ENCODE measurements at regions not wholly inside any gene's neighbourhood (a gene's known extent, or its start where the extent isn't known, plus 50 kb on each side); places are given as distances from the start of the nearest gene placed in this dataset.

DNA sequence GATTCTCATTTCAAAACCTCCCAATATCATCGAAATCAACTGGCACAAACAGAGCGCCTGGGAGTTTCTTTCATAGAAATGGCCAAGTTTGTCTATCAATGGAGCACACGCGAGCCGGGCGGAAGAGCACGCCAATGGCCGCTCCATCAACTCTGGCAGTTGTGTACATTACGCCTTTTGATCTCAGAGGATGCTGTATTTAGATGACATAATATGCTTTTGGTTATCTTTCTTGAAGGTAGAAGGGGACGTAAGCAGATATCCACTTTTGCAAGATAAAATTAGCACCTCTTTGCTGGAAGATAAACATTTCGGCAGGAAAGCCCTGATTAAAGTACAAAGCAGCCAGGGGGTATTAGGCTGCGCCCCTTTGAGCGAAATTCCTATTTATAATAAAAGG is 287.4 kb downstream of the IRF8 start:
- H3K27me3 Mint-ChIP-seq (ENCODE audit: insufficient read depth, low read depth): peaks cover 12% of the 10 kb centered on the region
- Histone ChIP-seq H3F3A (ENCODE audit: low read depth) (no peaks in the 10 kb centered on the region), H3K9ac (no peak overlapping the region), H3K27me3 (no peaks in the 10 kb centered on the region), H3K36me3 (no peaks in the 10 kb centered on the region), H3K79me2 (ENCODE audit: low read depth) (no peaks in the 10 kb centered on the region), H2AFZ (replicated peaks) (no peak overlapping the region), H3K4me3 (no peak overlapping the region), H3K9me3 (ENCODE audit: low read depth) (no peaks in the 10 kb centered on the region), H3K4me1 (no peaks in the 10 kb centered on the region), H3K27ac (no peak overlapping the region), H3K4me2 (no peak overlapping the region), H4K20me1 (ENCODE audit: low read depth) (no peaks in the 10 kb centered on the region)
- no peaks in the 10 kb centered on the region for H3K4me1 Mint-ChIP-seq
- no peaks in the 10 kb centered on the region for H3K9me3 Mint-ChIP-seq
- H3K36me3 Mint-ChIP-seq: no peaks in the 10 kb centered on the region
- TF ChIP-seq EZH2 (IDR thresholded peaks at IDR 0.05) (no peak), EZH2phosphoT487 (IDR thresholded peaks at IDR 0.05) (no peak)
- TF ChIP-seq, protein P1, sequence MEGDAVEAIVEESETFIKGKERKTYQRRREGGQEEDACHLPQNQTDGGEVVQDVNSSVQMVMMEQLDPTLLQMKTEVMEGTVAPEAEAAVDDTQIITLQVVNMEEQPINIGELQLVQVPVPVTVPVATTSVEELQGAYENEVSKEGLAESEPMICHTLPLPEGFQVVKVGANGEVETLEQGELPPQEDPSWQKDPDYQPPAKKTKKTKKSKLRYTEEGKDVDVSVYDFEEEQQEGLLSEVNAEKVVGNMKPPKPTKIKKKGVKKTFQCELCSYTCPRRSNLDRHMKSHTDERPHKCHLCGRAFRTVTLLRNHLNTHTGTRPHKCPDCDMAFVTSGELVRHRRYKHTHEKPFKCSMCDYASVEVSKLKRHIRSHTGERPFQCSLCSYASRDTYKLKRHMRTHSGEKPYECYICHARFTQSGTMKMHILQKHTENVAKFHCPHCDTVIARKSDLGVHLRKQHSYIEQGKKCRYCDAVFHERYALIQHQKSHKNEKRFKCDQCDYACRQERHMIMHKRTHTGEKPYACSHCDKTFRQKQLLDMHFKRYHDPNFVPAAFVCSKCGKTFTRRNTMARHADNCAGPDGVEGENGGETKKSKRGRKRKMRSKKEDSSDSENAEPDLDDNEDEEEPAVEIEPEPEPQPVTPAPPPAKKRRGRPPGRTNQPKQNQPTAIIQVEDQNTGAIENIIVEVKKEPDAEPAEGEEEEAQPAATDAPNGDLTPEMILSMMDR (IDR thresholded peaks at IDR 0.05): no peak
- no peak overlapping the region for H3K27ac Mint-ChIP-seq
- H3K4me3 Mint-ChIP-seq: no peak overlapping the region
- no peak for DNase-seq (ENCODE audit: low spot score)

DNA sequence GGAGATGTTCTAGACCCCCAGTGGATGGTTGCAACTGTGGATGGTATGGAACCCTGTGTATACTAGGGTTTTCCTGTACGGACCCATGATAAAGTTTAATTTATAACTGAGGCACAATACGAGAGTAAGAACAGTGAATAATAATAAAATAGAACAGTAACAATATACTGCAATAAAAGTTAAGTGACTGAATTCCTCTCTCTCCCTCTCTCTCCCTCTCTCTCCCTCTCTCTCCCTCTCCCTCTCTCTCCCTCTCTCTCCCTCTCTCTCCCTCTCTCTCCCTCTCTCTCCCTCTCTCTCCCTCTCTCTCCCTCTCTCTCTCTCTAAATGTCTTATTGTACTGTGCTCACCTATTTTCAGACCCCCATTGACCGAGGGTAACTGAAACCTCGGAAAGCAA is 291.0 kb downstream of the IRF8 start:
- Histone ChIP-seq H3K79me2 (ENCODE audit: low read depth) (no peaks in the 10 kb centered on the region), H3K9ac (no peak overlapping the region), H3K4me1 (no peaks in the 10 kb centered on the region), H3K36me3 (no peaks in the 10 kb centered on the region), H3K4me3 (no peak overlapping the region), H3K4me2 (no peak overlapping the region), H3K9me3 (ENCODE audit: low read depth) (no peaks in the 10 kb centered on the region), H3K27ac (no peak overlapping the region), H4K20me1 (ENCODE audit: low read depth) (no peaks in the 10 kb centered on the region), H3F3A (ENCODE audit: low read depth) (no peaks in the 10 kb centered on the region), H3K27me3 (no peaks in the 10 kb centered on the region), H2AFZ (replicated peaks) (no peak overlapping the region)
- H3K27ac Mint-ChIP-seq: no peak overlapping the region
- H3K27me3 Mint-ChIP-seq (ENCODE audit: insufficient read depth, low read depth): peaks cover 16% of the 10 kb centered on the region
- TF ChIP-seq EZH2phosphoT487 (IDR thresholded peaks at IDR 0.05) (no peak), EZH2 (IDR thresholded peaks at IDR 0.05) (no peak)
- TF ChIP-seq, protein P1 (IDR thresholded peaks at IDR 0.05): no peak
- no peak for DNase-seq (ENCODE audit: low spot score)
- H3K9me3 Mint-ChIP-seq: no peaks in the 10 kb centered on the region
- H3K4me1 Mint-ChIP-seq: peaks cover 5% of the 10 kb centered on the region
- no peak overlapping the region for H3K4me3 Mint-ChIP-seq
- no peaks in the 10 kb centered on the region for H3K36me3 Mint-ChIP-seq

DNA sequence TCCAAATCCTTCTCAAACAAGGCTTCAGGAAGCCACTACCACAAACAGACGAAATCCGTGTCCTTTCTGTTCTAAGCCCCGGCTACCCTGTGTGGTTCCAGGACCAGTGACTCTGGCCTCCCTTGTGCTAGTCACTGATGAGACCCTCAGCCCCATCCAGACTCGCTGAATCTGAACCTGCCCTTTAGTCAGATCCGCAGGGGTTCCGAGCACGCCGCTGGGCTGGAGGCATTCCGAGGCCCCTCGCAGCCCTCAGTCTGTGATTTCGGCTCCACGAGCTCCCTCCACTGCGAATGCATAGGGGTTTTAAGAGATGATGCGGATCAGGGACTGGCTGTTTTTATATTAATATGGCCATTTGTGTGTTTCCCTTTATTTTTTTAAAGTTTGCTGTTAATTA is 292.7 kb downstream of the IRF8 start:
- no peak for DNase-seq (ENCODE audit: low spot score)
- Histone ChIP-seq H3F3A (ENCODE audit: low read depth) (no peaks in the 10 kb centered on the region), H3K4me2 (no peak overlapping the region), H3K36me3 (no peaks in the 10 kb centered on the region), H3K4me1 (peaks cover 3% of the 10 kb centered on the region), H2AFZ (replicated peaks) (no peak overlapping the region), H3K79me2 (ENCODE audit: low read depth) (no peaks in the 10 kb centered on the region), H3K27me3 (no peaks in the 10 kb centered on the region), H3K4me3 (no peak overlapping the region), H3K27ac (no peak overlapping the region), H3K9ac (no peak overlapping the region), H4K20me1 (ENCODE audit: low read depth) (no peaks in the 10 kb centered on the region), H3K9me3 (ENCODE audit: low read depth) (no peaks in the 10 kb centered on the region)
- H3K27ac Mint-ChIP-seq: no peak overlapping the region
- H3K9me3 Mint-ChIP-seq: no peaks in the 10 kb centered on the region
- no peak overlapping the region for H3K4me3 Mint-ChIP-seq
- no peaks in the 10 kb centered on the region for H3K36me3 Mint-ChIP-seq
- peaks cover 15% of the 10 kb centered on the region for H3K27me3 Mint-ChIP-seq (ENCODE audit: insufficient read depth, low read depth)
- TF ChIP-seq, protein P1 (IDR thresholded peaks at IDR 0.05): no peak
- no peak for TF ChIP-seq EZH2phosphoT487 (IDR thresholded peaks at IDR 0.05)
- no peak for TF ChIP-seq EZH2 (IDR thresholded peaks at IDR 0.05)
- H3K4me1 Mint-ChIP-seq: peaks cover 19% of the 10 kb centered on the region

All from neural progenitor cell (in vitro differentiated cells).